Parathyroid adenoma (tissue), 2 donors: ENCODE measurements at regions not wholly inside any gene's neighbourhood (a gene's known extent, or its start where the extent isn't known, plus 50 kb on each side); places are given as distances from the start of the nearest gene placed in this dataset.
A peak's percentile ranks its signal among the peaks of the same experiment; 100 is the strongest.

Source experiments
- H2AFZ ChIP-seq: fragments of 300-600 bp; sonication (generic); one replicate; pipeline ENCODE4 v1.7.0; 2017; ENCODE audit warnings: antibody characterized with exemption, mild to moderate bottlenecking
- H3K27ac ChIP-seq: fragments of 300-600 bp; sonication (generic); one replicate; pipeline ENCODE4 v1.7.0; 2017
- H3K27me3 ChIP-seq: fragments of 300-600 bp; sonication (generic); one replicate; pipeline ENCODE4 v1.7.0; 2017; ENCODE audit warnings: low read length; ENCODE audit not compliant: control insufficient read depth, insufficient read depth
- H3K36me3 ChIP-seq: fragments of 300-600 bp; sonication (generic); one replicate; pipeline ENCODE4 v1.7.0; 2017; ENCODE audit warnings: low read length; ENCODE audit not compliant: control insufficient read depth, insufficient read depth
- H3K4me1 ChIP-seq: fragments of 300-600 bp; sonication (generic); one replicate; pipeline ENCODE4 v1.7.0; 2017; ENCODE audit warnings: control low read depth
- H3K4me2 ChIP-seq: fragments of 300-600 bp; sonication (generic); one replicate; pipeline ENCODE4 v1.7.0; 2017; ENCODE audit warnings: low read length
- H3K4me3 ChIP-seq: fragments of 300-600 bp; sonication (generic); one replicate; pipeline ENCODE4 v1.7.0; 2017; ENCODE audit warnings: low read depth, low read length
- H3K79me2 ChIP-seq: fragments of 300-600 bp; sonication (generic); one replicate; pipeline ENCODE4 v1.7.0; 2017; ENCODE audit warnings: control low read depth
- H3K9ac ChIP-seq: fragments of 300-600 bp; sonication (generic); one replicate; pipeline ENCODE4 v1.7.0; 2017; ENCODE audit warnings: mild to moderate bottlenecking
- H3K9me3 ChIP-seq: fragments of 300-600 bp; sonication (generic); one replicate; pipeline ENCODE4 v1.7.0; 2017; ENCODE audit warnings: low read length; ENCODE audit not compliant: control insufficient read depth
- TF ChIP-seq, protein P1 (sequence below): fragments of 300-600 bp; sonication (generic); IDR thresholded peaks from one replicate; pipeline ENCODE4 v1.7.0; 2017; ENCODE audit warnings: antibody characterized with exemption, mild to moderate bottlenecking
- donor health status: primary hyperparathyroidism.

DNA sequence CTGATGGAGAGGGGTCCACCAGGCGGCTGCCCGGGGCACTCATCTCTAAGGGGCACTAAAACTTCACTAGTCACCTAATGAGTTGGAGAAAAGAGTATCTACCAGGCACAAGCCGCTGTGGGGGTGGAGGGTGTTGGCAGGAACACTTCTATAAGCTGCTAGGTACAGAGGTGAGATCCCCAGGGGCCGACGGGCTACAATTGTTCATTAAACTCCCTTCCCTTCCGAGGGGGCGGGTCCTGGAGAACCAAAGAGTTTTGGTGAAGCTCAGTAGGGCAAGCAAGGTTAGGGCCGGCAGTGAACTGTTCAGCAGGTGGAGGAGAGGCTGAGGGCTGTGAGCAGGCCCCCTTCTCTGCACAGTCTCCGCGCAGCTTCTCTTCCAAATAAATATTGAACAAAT lies 78.7 kb upstream of the ARAP3 start:
- no peak overlapping the region for H3K4me2 ChIP-seq
- H3K27me3 ChIP-seq = no peaks in the 10 kb centered on the region
- no peak overlapping the region for H3K9ac ChIP-seq
- H3K79me2 ChIP-seq = no peaks in the 10 kb centered on the region
- no peak overlapping the region for H2AFZ ChIP-seq
- peaks cover 15% of the 10 kb centered on the region for H3K4me1 ChIP-seq
- H3K9me3 ChIP-seq = no peaks in the 10 kb centered on the region
- no peak overlapping the region for H3K27ac ChIP-seq
- H3K36me3 ChIP-seq = no peaks in the 10 kb centered on the region
- H3K4me3 ChIP-seq = no peak overlapping the region
- TF ChIP-seq, protein P1, sequence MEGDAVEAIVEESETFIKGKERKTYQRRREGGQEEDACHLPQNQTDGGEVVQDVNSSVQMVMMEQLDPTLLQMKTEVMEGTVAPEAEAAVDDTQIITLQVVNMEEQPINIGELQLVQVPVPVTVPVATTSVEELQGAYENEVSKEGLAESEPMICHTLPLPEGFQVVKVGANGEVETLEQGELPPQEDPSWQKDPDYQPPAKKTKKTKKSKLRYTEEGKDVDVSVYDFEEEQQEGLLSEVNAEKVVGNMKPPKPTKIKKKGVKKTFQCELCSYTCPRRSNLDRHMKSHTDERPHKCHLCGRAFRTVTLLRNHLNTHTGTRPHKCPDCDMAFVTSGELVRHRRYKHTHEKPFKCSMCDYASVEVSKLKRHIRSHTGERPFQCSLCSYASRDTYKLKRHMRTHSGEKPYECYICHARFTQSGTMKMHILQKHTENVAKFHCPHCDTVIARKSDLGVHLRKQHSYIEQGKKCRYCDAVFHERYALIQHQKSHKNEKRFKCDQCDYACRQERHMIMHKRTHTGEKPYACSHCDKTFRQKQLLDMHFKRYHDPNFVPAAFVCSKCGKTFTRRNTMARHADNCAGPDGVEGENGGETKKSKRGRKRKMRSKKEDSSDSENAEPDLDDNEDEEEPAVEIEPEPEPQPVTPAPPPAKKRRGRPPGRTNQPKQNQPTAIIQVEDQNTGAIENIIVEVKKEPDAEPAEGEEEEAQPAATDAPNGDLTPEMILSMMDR = no peak

DNA sequence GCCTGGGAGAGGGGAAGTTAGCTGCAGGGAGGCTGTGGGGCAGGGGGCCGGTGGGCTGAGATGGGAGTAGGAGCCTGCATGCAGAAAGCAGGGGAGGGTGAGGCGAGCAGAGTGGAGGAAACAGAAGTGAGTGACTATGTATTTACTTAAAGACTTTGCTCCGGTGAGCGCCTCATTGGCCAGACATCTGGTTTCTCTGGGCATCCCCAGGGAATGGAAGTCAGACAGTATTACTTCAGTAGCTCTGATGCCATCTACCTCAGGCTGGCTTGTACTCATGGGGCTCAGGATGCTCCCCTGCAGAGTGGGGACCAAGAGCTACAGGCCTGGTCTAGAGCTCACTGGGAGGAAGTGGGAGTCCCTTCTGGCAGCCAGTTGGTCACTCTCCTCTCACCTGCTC lies 78.2 kb upstream of the ARAP3 start:
- no peaks in the 10 kb centered on the region for H3K9me3 ChIP-seq
- no peak overlapping the region for H3K9ac ChIP-seq
- H3K27me3 ChIP-seq = no peaks in the 10 kb centered on the region
- no peak overlapping the region for H3K4me3 ChIP-seq
- H3K4me1 ChIP-seq = peaks cover 15% of the 10 kb centered on the region
- no peak overlapping the region for H3K4me2 ChIP-seq
- H3K79me2 ChIP-seq = no peaks in the 10 kb centered on the region
- no peak overlapping the region for H3K27ac ChIP-seq
- TF ChIP-seq, protein P1 = no peak
- H3K36me3 ChIP-seq = no peaks in the 10 kb centered on the region
- no peak overlapping the region for H2AFZ ChIP-seq

DNA sequence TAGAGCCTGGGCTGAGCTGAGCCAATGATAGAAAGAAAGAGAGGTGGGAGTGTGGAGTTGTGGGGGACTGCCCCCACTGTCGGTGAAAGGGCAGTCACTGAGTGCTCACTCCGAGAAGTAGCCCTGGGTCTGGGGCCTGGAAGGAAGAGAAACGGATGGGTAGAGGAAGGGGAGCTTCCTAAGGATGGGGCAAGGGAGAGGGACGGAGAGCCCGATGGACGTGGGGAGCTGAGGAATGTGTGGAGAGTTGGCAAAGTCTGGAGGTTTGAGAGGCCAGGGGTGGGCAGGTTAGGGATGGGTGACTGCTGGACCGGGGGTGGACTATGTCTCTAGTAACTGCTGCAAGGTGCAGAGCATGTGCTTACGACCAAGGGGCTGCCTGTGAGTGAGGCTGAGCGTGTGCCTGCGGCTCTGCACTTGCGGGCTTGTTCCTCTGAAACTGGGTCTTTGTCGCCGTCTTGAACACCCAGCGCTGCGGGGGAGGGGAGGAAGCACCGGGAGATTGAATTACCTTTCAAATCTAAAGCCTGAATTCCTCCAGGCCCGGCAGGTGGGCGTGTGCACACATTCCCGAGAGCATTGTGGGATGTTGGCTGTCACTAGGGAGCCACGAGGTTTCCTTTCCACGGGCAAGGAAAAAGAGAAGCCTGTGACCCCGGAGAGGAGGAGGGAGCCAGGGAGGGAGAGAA lies 76.4 kb upstream of the ARAP3 start:
- Histone ChIP-seq H3K79me2 (no peaks in the 10 kb centered on the region), H3K36me3 (no peaks in the 10 kb centered on the region), H3K27me3 (no peaks in the 10 kb centered on the region), H3K4me1 (peaks cover 15% of the 10 kb centered on the region), H3K9ac (no peak overlapping the region), H3K27ac (no peak overlapping the region), H2AFZ (peak overlapping the region; percentile 83), H3K4me2 (no peak overlapping the region), H3K9me3 (no peaks in the 10 kb centered on the region), H3K4me3 (no peak overlapping the region)
- TF ChIP-seq, protein P1 = no peak

DNA sequence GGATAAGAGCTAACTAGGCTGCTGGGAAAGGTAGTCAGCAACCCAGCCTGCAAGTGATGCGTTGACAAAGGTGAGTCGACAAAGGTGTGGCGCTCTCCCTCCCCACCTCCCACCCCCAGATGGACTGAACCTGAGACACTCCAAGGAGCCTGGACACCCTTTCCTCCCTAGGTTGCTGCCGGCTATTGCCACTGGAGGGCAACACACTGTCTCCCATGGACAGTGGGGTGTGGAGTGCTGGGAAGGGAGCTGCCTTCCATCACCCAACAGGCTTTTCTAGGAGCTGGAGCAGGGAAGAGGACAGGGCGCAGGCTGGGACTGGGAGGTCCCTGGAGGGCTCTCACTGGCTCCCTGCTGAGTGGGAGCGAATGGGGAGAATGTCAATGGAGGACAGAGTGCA lies 75.4 kb upstream of the ARAP3 start:
- H3K4me3 ChIP-seq = no peak overlapping the region
- H3K79me2 ChIP-seq = no peaks in the 10 kb centered on the region
- no peak overlapping the region for H3K9ac ChIP-seq
- H2AFZ ChIP-seq = peak overlapping the region; percentile 54
- H3K27me3 ChIP-seq = no peaks in the 10 kb centered on the region
- H3K4me1 ChIP-seq = peaks cover 15% of the 10 kb centered on the region
- no peak overlapping the region for H3K4me2 ChIP-seq
- TF ChIP-seq, protein P1 = peak; percentile 72
- H3K27ac ChIP-seq = no peak overlapping the region
- H3K36me3 ChIP-seq = no peaks in the 10 kb centered on the region
- no peaks in the 10 kb centered on the region for H3K9me3 ChIP-seq

DNA sequence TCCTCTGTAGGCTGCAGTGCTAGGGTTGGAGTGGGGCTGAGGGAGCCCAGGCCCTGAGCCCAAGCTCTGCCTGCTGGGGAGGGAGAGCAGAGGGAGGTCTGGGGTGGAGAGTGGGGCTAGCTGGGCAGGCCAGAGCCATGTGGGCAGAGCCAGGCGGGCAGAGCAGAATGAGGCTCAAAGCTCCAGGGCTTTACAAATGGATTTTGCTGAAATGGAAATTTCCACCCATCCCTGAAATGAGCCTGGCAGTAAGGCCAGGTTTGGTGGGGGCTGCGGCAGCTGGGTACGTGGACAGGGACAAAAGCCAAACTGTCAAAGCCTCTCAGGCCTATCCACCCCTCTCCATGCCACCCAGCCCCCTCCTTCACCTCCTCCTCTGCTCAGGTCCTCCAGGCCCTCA lies 74.2 kb upstream of the ARAP3 start:
- Histone ChIP-seq H3K4me3 (no peak overlapping the region), H3K4me2 (no peak overlapping the region), H3K27me3 (no peaks in the 10 kb centered on the region), H2AFZ (peak overlapping the region; percentile 44), H3K4me1 (peaks cover 15% of the 10 kb centered on the region), H3K27ac (no peak overlapping the region), H3K36me3 (no peaks in the 10 kb centered on the region), H3K9ac (no peak overlapping the region), H3K79me2 (no peaks in the 10 kb centered on the region), H3K9me3 (no peaks in the 10 kb centered on the region)
- TF ChIP-seq, protein P1 = no peak
